KBM-7 (cell line): ENCODE measurements at regions not wholly inside any gene's neighbourhood (a gene's known extent, or its start where the extent isn't known, plus 50 kb on each side); places are given as distances from the start of the nearest gene placed in this dataset.
"Not testable (repeated sequence)": the region's sequence is repeated elsewhere in the genome, so short reads cannot be mapped to it uniquely, and the experiment has no call there.

Source experiments
- DNase-seq: peaks from one replicate; pipeline ENCODE4 v3.0.0-alpha.2; 2015
- in situ Hi-C: fragments of 300-500 bp; cut with MboI; formaldehyde crosslinking; loops from 2 replicates; pipeline ENCODE4 v1.14.3; 2020; ENCODE audit warnings: low sequenced_read_pairs, low pct_unique_long_range_greater_than_20kb, mixed read lengths

GRCh38 chr4:73671348-73671747 lies 51.1 kb upstream of the RASSF6 start:
- DNase-seq: not testable (repeated sequence)

GRCh38 chr4:73673286-73673685 lies 53.0 kb upstream of the RASSF6 start:
- in situ Hi-C loops: loop anchor here (25.0 kb wide), 1 partner anchor 439 kb away; no protein-coding TSS in a partner anchor

More at GRCh38 chr4:73671348-73671747, 51.1 kb upstream of the RASSF6 start:
- in situ Hi-C loops: loop anchor here (25.0 kb wide), 1 partner anchor 441 kb away; no protein-coding TSS in a partner anchor

GRCh38 chr4:73674451-73674919 lies 54.2 kb upstream of the RASSF6 start:
- in situ Hi-C loops: loop anchor here (25.0 kb wide), 1 partner anchor 438 kb away; no protein-coding TSS in a partner anchor
- no peak for DNase-seq

More at GRCh38 chr4:73673286-73673685, 53.0 kb upstream of the RASSF6 start:
- no peak for DNase-seq

- in situ Hi-C loops: no loop called here
- DNase-seq: no peak
Observed at GRCh38 chr4:73675623-73676022, 55.4 kb upstream of the RASSF6 start.

GRCh38 chr4:73676136-73676535 lies 55.9 kb upstream of the RASSF6 start:
- no peak for DNase-seq

GRCh38 chr4:73676861-73677323 lies 56.7 kb upstream of the RASSF6 start:
- in situ Hi-C loops: no loop called here
- no peak for DNase-seq

More at GRCh38 chr4:73676136-73676535, 55.9 kb upstream of the RASSF6 start:
- in situ Hi-C loops: no loop called here

GRCh38 chr4:73679836-73680235 lies 59.6 kb upstream of the RASSF6 start:
- in situ Hi-C loops: no loop called here
- no peak for DNase-seq

- in situ Hi-C loops: no loop called here
Observed at GRCh38 chr4:73681776-73682175, 58.6 kb upstream of the CXCL8 start.

GRCh38 chr4:73682508-73682907 lies 57.9 kb upstream of the CXCL8 start:
- in situ Hi-C loops: no loop called here
- no peak for DNase-seq

More at GRCh38 chr4:73681776-73682175, 58.6 kb upstream of the CXCL8 start:
- no peak for DNase-seq

- in situ Hi-C loops: no loop called here
- DNase-seq: no peak
Observed at GRCh38 chr4:73683033-73683432, 57.3 kb upstream of the CXCL8 start.

- in situ Hi-C loops: no loop called here
- DNase-seq: no peak
Observed at GRCh38 chr4:73683456-73683855, 56.9 kb upstream of the CXCL8 start.

- in situ Hi-C loops: no loop called here
- DNase-seq: no peak
Observed at GRCh38 chr4:73684097-73684496, 56.3 kb upstream of the CXCL8 start.

GRCh38 chr4:73685052-73685451 lies 55.3 kb upstream of the CXCL8 start:
- DNase-seq: no peak
- in situ Hi-C loops: no loop called here

- in situ Hi-C loops: no loop called here
- no peak for DNase-seq
Observed at GRCh38 chr4:73687421-73687820, 52.9 kb upstream of the CXCL8 start.

GRCh38 chr4:73690051-73690738 lies 50.2 kb upstream of the CXCL8 start:
- in situ Hi-C loops: no loop called here
- DNase-seq: no peak
